GM21737 (cell line): ENCODE measurements at regions not wholly inside any gene's neighbourhood (a gene's known extent, or its start where the extent isn't known, plus 50 kb on each side); places are given as distances from the start of the nearest gene placed in this dataset.

ENCODE experiments used
- ATAC-seq: cut with Tn5 transposase; IDR thresholded peaks from one replicate; pipeline ENCODE4 v1.9.1; 2021; ENCODE audit warnings: mild to moderate bottlenecking, moderate library complexity; ENCODE audit not compliant: unreplicated experiment

GRCh38 chr2:19686439-19686838, 215.3 kb downstream of the TTC32 start:
- no peak for ATAC-seq

GRCh38 chr2:19685731-19686130, 216.1 kb downstream of the TTC32 start:
- no peak for ATAC-seq

- ATAC-seq, result no peak
Observed at GRCh38 chr2:19684516-19684915, 217.3 kb downstream of the TTC32 start.

GRCh38 chr2:19683556-19683955, 218.2 kb downstream of the TTC32 start:
- ATAC-seq, result no peak

- no peak for ATAC-seq
Observed at GRCh38 chr2:19682493-19682892, 219.3 kb downstream of the TTC32 start.

- no peak for ATAC-seq
Observed at GRCh38 chr2:19677825-19678518, 223.8 kb downstream of the TTC32 start.

- ATAC-seq, result no peak
Observed at GRCh38 chr2:19677215-19677777, 224.5 kb downstream of the TTC32 start.

- ATAC-seq, result no peak
Observed at GRCh38 chr2:19676770-19677169, 225.0 kb downstream of the TTC32 start.

- ATAC-seq, result no peak
Observed at GRCh38 chr2:19675856-19676460, 225.8 kb downstream of the TTC32 start.

- ATAC-seq, result no peak
Observed at GRCh38 chr2:19675003-19675629, 226.7 kb downstream of the TTC32 start.

GRCh38 chr2:19674051-19675002, 227.5 kb downstream of the TTC32 start:
- ATAC-seq, result no peak

- no peak for ATAC-seq
Observed at GRCh38 chr2:19673213-19673791, 228.5 kb downstream of the TTC32 start.

GRCh38 chr2:19671916-19672315, 229.9 kb downstream of the TTC32 start:
- no peak for ATAC-seq

- no peak for ATAC-seq
Observed at GRCh38 chr2:19671311-19671710, 230.5 kb downstream of the TTC32 start.

GRCh38 chr2:19670303-19670702, 231.5 kb downstream of the TTC32 start:
- ATAC-seq, result no peak

- no peak for ATAC-seq
Observed at GRCh38 chr2:19669559-19669958, 232.2 kb downstream of the TTC32 start.

GRCh38 chr2:19669126-19669525, 232.7 kb downstream of the TTC32 start:
- no peak for ATAC-seq

- no peak for ATAC-seq
Observed at GRCh38 chr2:19667536-19667949, 234.2 kb downstream of the TTC32 start.

GRCh38 chr2:19667085-19667484, 234.7 kb downstream of the TTC32 start:
- no peak for ATAC-seq

GRCh38 chr2:19664646-19665045, 237.1 kb downstream of the TTC32 start:
- ATAC-seq, result no peak
